ENCODE measurements at regions not wholly inside any gene's neighbourhood (a gene's known extent, or its start where the extent isn't known, plus 50 kb on each side); places are given as distances from the start of the nearest gene placed in this dataset.

GRCh38 chr1:13990939-13991338 lies 291.0 kb downstream of the PRDM2 start:
- intact Hi-C loops (cut with DNase I): no loop called here
- Histone ChIP-seq H3K27me3 (ENCODE audit: control insufficient read depth, insufficient read depth, low read length) (no peaks in the 10 kb centered on the region), H3K27ac (ENCODE audit: low read depth in 2 of 2, low read length in 2 of 2) (no peak overlapping the region), H3K36me3 (ENCODE audit: control insufficient read depth in 2 of 3, insufficient read depth in 3 of 3, low read length in 3 of 3) (no peaks in the 10 kb centered on the region), H3K4me3 (ENCODE audit: low read length in 3 of 3) (no peak overlapping the region), H3K9me3 (ENCODE audit: control insufficient read depth in 2 of 3, insufficient read depth in 1 of 3, low read length in 3 of 3) (peaks cover 0 to 2% (median 0%) of the 10 kb centered on the region in 3 donors), H3K9ac (ENCODE audit: low read length in 3 of 3) (no peak overlapping the region), H3K4me1 (ENCODE audit: control insufficient read depth in 2 of 3, insufficient read depth in 2 of 3, low read depth in 1 of 3, low read length in 3 of 3) (no peaks in the 10 kb centered on the region)
- DNase-seq (peak in 3 of 5 donors; percentile 46 to 77 (median 73)), FAIRE-seq (no peak)
- TF ChIP-seq CTCF (IDR thresholded peaks at IDR 0.05; ENCODE audit: borderline replicate concordance, extremely low read depth, insufficient read depth): no peak

GRCh38 chr1:13992489-13993285 lies 292.7 kb downstream of the PRDM2 start:
- Histone ChIP-seq H3K36me3 (ENCODE audit: control insufficient read depth in 2 of 3, insufficient read depth in 3 of 3, low read length in 3 of 3) (no peaks in the 10 kb centered on the region), H3K4me1 (ENCODE audit: control insufficient read depth in 2 of 3, insufficient read depth in 2 of 3, low read depth in 1 of 3, low read length in 3 of 3) (no peaks in the 10 kb centered on the region), H3K9ac (ENCODE audit: low read length in 3 of 3) (no peak overlapping the region), H3K4me3 (ENCODE audit: low read length in 3 of 3) (no peak overlapping the region), H3K27me3 (ENCODE audit: control insufficient read depth, insufficient read depth, low read length) (no peaks in the 10 kb centered on the region), H3K27ac (ENCODE audit: low read depth in 2 of 2, low read length in 2 of 2) (no peak overlapping the region), H3K9me3 (ENCODE audit: control insufficient read depth in 2 of 3, insufficient read depth in 1 of 3, low read length in 3 of 3) (no peaks in the 10 kb centered on the region)
- TF ChIP-seq CTCF (IDR thresholded peaks at IDR 0.05; ENCODE audit: borderline replicate concordance, extremely low read depth, insufficient read depth): no peak
- FAIRE-seq (no peak), DNase-seq (no peak)
- intact Hi-C loops (cut with DNase I): no loop called here

GRCh38 chr1:13994386-13994785 lies 294.4 kb downstream of the PRDM2 start:
- Histone ChIP-seq H3K9ac (ENCODE audit: low read length in 3 of 3) (no peak overlapping the region), H3K27me3 (ENCODE audit: control insufficient read depth, insufficient read depth, low read length) (no peaks in the 10 kb centered on the region), H3K36me3 (ENCODE audit: control insufficient read depth in 2 of 3, insufficient read depth in 3 of 3, low read length in 3 of 3) (no peaks in the 10 kb centered on the region), H3K4me3 (ENCODE audit: low read length in 3 of 3) (no peak overlapping the region), H3K9me3 (ENCODE audit: control insufficient read depth in 2 of 3, insufficient read depth in 1 of 3, low read length in 3 of 3) (no peaks in the 10 kb centered on the region), H3K4me1 (ENCODE audit: control insufficient read depth in 2 of 3, insufficient read depth in 2 of 3, low read depth in 1 of 3, low read length in 3 of 3) (no peaks in the 10 kb centered on the region), H3K27ac (ENCODE audit: low read depth in 2 of 2, low read length in 2 of 2) (no peak overlapping the region)
- intact Hi-C loops (cut with DNase I): no loop called here
- DNase-seq (no peak), FAIRE-seq (no peak)
- TF ChIP-seq CTCF (IDR thresholded peaks at IDR 0.05; ENCODE audit: borderline replicate concordance, extremely low read depth, insufficient read depth): no peak
